ENCODE measurements at regions not wholly inside any gene's neighbourhood (a gene's known extent, or its start where the extent isn't known, plus 50 kb on each side); places are given as distances from the start of the nearest gene placed in this dataset.
A peak's percentile ranks its signal among the peaks of the same experiment; 100 is the strongest.

DNA sequence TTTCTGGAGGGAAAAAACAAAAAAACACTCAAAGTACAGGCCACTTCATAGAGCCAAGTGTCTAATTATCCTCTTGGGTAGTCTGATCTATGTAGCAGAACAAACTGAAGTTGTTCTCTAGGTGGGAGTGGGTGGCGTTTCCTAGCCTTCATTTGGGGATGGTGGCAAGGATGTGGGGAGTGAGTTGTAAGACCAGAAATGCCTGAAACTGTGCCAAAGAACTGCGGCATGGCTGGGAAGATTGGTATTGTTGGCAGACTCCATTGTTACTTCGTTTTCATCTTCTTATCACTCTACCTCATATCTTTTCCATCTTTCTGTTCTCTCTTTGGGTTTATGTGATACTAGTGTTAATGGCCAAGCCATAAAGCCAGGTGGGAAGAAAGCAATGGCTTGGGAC, 177.3 kb upstream of the DDHD1 start:
- Mint-ChIP-seq H3K27me3 (ENCODE audit: insufficient read depth) (no peaks in the 10 kb centered on the region), H3K4me1 (peaks cover 29% of the 10 kb centered on the region), H3K4me3 (no peak overlapping the region), H3K27ac (no peak overlapping the region), H3K36me3 (ENCODE audit: low read depth) (no peaks in the 10 kb centered on the region), H3K9me3 (peaks cover 5% of the 10 kb centered on the region)
- H3K27ac ChIP-seq (ENCODE audit: low read depth, low read length) = no peak overlapping the region
- no peaks in the 10 kb centered on the region for H3K27me3 ChIP-seq (ENCODE audit: control insufficient read depth, insufficient read depth, low read length, poor library complexity, severe bottlenecking)
- peaks cover 11% of the 10 kb centered on the region for H3K4me1 ChIP-seq (ENCODE audit: control insufficient read depth, insufficient read depth, low read length)
- H3K9ac ChIP-seq (ENCODE audit: extremely low read depth, low read length, poor library complexity, severe bottlenecking) = no peak overlapping the region
- WGBS, 2 experiments (ENCODE audit: insufficient coverage in 1 of 2, insufficient read length in 1 of 2) = 76 to 100% methylated on average over 1 of the region's 3 CpGs
- no peaks in the 10 kb centered on the region for H3K36me3 ChIP-seq (ENCODE audit: control insufficient read depth, insufficient read depth, low read length)
- no peak for DNase-seq
- H3K4me3 ChIP-seq (ENCODE audit: low read length) = no peak overlapping the region
- peaks cover 4% of the 10 kb centered on the region for H3K9me3 ChIP-seq (ENCODE audit: control insufficient read depth, low read length)
- TF ChIP-seq, protein P1, sequence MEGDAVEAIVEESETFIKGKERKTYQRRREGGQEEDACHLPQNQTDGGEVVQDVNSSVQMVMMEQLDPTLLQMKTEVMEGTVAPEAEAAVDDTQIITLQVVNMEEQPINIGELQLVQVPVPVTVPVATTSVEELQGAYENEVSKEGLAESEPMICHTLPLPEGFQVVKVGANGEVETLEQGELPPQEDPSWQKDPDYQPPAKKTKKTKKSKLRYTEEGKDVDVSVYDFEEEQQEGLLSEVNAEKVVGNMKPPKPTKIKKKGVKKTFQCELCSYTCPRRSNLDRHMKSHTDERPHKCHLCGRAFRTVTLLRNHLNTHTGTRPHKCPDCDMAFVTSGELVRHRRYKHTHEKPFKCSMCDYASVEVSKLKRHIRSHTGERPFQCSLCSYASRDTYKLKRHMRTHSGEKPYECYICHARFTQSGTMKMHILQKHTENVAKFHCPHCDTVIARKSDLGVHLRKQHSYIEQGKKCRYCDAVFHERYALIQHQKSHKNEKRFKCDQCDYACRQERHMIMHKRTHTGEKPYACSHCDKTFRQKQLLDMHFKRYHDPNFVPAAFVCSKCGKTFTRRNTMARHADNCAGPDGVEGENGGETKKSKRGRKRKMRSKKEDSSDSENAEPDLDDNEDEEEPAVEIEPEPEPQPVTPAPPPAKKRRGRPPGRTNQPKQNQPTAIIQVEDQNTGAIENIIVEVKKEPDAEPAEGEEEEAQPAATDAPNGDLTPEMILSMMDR (conservative IDR thresholded peaks at IDR 0.05) = no peak

DNA sequence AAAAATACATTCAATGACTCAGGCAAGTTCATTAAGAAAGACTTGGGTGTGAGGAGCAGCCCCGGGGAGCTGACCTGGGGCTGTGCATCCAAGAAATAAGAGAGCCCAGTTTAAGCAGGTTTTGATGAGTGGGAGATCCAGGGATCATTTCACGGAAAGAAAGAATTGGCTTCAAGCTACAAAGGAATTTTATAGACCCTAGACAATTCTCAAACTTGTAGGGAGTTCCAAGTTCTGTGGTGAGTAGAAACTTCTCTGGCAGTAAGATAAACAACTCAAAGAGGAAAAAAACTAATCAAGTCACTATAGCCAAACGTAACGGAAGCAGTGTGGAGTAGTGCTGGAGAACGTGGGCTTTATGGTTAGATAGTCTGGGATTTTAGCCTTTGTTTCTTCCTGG, 175.7 kb upstream of the DDHD1 start:
- H3K9me3 ChIP-seq (ENCODE audit: control insufficient read depth, low read length) = peaks cover 4% of the 10 kb centered on the region
- Mint-ChIP-seq H3K4me3 (no peak overlapping the region), H3K36me3 (ENCODE audit: low read depth) (no peaks in the 10 kb centered on the region), H3K4me1 (peaks cover 29% of the 10 kb centered on the region), H3K9me3 (no peaks in the 10 kb centered on the region), H3K27ac (no peak overlapping the region), H3K27me3 (ENCODE audit: insufficient read depth) (no peaks in the 10 kb centered on the region)
- H3K4me1 ChIP-seq (ENCODE audit: control insufficient read depth, insufficient read depth, low read length) = peaks cover 11% of the 10 kb centered on the region
- DNase-seq = no peak
- TF ChIP-seq, protein P1 (conservative IDR thresholded peaks at IDR 0.05) = no peak
- no peak overlapping the region for H3K4me3 ChIP-seq (ENCODE audit: low read length)
- no peaks in the 10 kb centered on the region for H3K36me3 ChIP-seq (ENCODE audit: control insufficient read depth, insufficient read depth, low read length)
- H3K27ac ChIP-seq (ENCODE audit: low read depth, low read length) = no peak overlapping the region
- 93 to 100% methylated on average over 4 to 5 of the region's 5 CpGs for WGBS, 2 experiments (ENCODE audit: insufficient coverage in 1 of 2, insufficient read length in 1 of 2)
- H3K27me3 ChIP-seq (ENCODE audit: control insufficient read depth, insufficient read depth, low read length, poor library complexity, severe bottlenecking) = no peaks in the 10 kb centered on the region
- no peak overlapping the region for H3K9ac ChIP-seq (ENCODE audit: extremely low read depth, low read length, poor library complexity, severe bottlenecking)

DNA sequence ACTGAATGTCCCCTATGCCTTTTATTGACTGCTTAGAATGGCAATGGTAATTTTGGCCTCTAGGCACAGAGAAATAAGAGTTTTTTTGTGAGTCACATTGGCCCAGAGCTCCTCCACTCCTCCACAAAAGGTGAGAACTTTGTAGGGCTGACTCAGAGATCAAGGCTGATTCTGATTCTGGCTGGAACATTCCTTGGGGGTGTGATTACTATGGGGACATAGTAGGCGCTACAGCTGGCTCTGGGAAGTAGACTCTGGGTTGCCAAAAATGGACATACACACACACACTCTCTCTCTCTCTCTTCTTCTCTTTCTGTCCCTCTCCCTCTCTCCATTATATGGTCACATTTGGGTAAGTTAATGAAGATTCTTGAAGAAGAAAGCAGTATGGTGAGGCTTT, 174.6 kb upstream of the DDHD1 start:
- Histone ChIP-seq H3K4me1 (ENCODE audit: control insufficient read depth, insufficient read depth, low read length) (peaks cover 11% of the 10 kb centered on the region), H3K9ac (ENCODE audit: extremely low read depth, low read length, poor library complexity, severe bottlenecking) (no peak overlapping the region), H3K27me3 (ENCODE audit: control insufficient read depth, insufficient read depth, low read length, poor library complexity, severe bottlenecking) (no peaks in the 10 kb centered on the region), H3K36me3 (ENCODE audit: control insufficient read depth, insufficient read depth, low read length) (no peaks in the 10 kb centered on the region), H3K27ac (ENCODE audit: low read depth, low read length) (no peak overlapping the region), H3K4me3 (ENCODE audit: low read length) (peak overlapping the region; percentile 19), H3K9me3 (ENCODE audit: control insufficient read depth, low read length) (no peaks in the 10 kb centered on the region)
- Mint-ChIP-seq H3K4me3 (no peak overlapping the region), H3K4me1 (peaks cover 29% of the 10 kb centered on the region), H3K9me3 (no peaks in the 10 kb centered on the region), H3K27ac (peak overlapping the region; percentile 2), H3K36me3 (ENCODE audit: low read depth) (no peaks in the 10 kb centered on the region), H3K27me3 (ENCODE audit: insufficient read depth) (no peaks in the 10 kb centered on the region)
- WGBS, 2 experiments (ENCODE audit: insufficient coverage in 1 of 2, insufficient read length in 1 of 2) = 89% methylated on average over 1 of the region's 1 CpG; no CpG with 5 or more reads in 1 of the 2 experiments
- no peak for DNase-seq
- TF ChIP-seq, protein P1 (conservative IDR thresholded peaks at IDR 0.05) = no peak
